ENCODE measurements at regions not wholly inside any gene's neighbourhood (a gene's known extent, or its start where the extent isn't known, plus 50 kb on each side); places are given as distances from the start of the nearest gene placed in this dataset.

DNA sequence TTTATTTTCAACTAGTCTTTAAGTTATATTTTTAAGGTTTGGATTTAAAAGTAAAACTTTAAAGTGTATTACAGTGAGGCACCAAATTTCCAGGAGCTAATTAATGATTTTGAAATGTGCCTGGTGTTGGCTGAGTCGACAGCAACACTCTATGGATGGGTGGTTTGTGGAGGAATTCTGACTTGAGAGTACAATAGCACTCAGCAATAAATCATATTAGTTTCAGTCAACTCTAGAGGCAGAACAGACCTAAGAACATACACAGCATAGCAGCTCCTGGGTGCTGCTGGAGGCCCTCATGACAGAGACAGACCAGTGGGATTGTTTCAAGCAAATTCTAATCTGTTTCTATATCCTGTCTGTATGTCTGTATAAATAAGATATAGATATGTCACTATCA lies 673.4 kb downstream of the TRIML1 start:
- TF ChIP-seq FOXP2 (optimal IDR thresholded peaks at IDR 0.05; ENCODE audit: borderline replicate concordance, extremely low read depth, extremely low read length, insufficient read depth) = no peak
- no peak for TF ChIP-seq SIN3A (IDR thresholded peaks at IDR 0.05; ENCODE audit: borderline replicate concordance, insufficient read depth, low read length)
- no peak for TF ChIP-seq REST (IDR thresholded peaks at IDR 0.05; ENCODE audit: insufficient read depth in 1 of 2, low read depth in 2 of 2, low read length in 2 of 2)
- TF ChIP-seq POLR2AphosphoS5 (IDR thresholded peaks at IDR 0.05; ENCODE audit: low read depth, low read length) = no peak
- TF ChIP-seq TAF1 (IDR thresholded peaks at IDR 0.05; ENCODE audit: borderline replicate concordance, insufficient read depth, low read length) = no peak

DNA sequence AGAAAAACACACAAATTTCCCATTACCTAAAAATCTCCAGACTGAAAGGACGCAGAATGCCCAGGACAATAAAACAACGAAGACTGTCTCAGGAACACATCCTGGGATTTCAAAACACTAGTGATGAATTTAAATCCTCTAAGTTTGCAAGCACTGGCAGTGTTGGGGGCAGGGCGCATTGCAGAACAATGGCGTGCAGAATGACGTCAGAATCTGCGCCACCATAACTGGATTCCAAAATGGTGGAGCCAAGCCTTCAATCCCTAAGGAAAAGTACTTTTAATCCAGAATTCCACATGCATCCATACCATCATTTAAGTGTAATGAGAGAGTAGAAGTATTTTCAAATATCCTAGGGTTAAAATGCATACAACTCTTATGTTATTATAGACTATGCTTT lies 679.1 kb downstream of the TRIML1 start:
- no peak for TF ChIP-seq SIN3A (IDR thresholded peaks at IDR 0.05; ENCODE audit: borderline replicate concordance, insufficient read depth, low read length)
- TF ChIP-seq TAF1 (IDR thresholded peaks at IDR 0.05; ENCODE audit: borderline replicate concordance, insufficient read depth, low read length) = no peak
- TF ChIP-seq REST (IDR thresholded peaks at IDR 0.05; ENCODE audit: insufficient read depth in 1 of 2, low read depth in 2 of 2, low read length in 2 of 2) = no peak
- no peak for TF ChIP-seq POLR2AphosphoS5 (IDR thresholded peaks at IDR 0.05; ENCODE audit: low read depth, low read length)
- no peak for TF ChIP-seq FOXP2 (optimal IDR thresholded peaks at IDR 0.05; ENCODE audit: borderline replicate concordance, extremely low read depth, extremely low read length, insufficient read depth)

DNA sequence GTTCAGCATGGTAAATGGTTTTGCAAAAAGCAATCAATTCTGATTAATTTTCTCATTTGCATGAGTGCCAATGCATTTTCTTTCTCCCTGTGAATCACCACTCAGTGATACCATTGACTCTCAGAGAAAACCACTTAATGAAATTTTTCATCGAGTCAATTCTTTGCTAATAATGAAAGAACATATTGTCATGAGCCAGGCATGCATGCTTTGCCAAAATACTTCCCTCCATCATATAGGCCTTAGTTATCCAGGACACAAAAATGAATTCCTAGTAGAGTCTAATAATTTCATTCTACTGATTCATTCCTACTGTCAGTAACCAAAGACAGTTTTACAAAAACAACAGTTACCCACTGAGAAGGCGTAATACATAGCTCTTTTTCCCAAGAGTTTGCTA lies 680.0 kb downstream of the TRIML1 start:
- TF ChIP-seq TAF1 (IDR thresholded peaks at IDR 0.05; ENCODE audit: borderline replicate concordance, insufficient read depth, low read length) = no peak
- no peak for TF ChIP-seq POLR2AphosphoS5 (IDR thresholded peaks at IDR 0.05; ENCODE audit: low read depth, low read length)
- no peak for TF ChIP-seq REST (IDR thresholded peaks at IDR 0.05; ENCODE audit: insufficient read depth in 1 of 2, low read depth in 2 of 2, low read length in 2 of 2)
- TF ChIP-seq SIN3A (IDR thresholded peaks at IDR 0.05; ENCODE audit: borderline replicate concordance, insufficient read depth, low read length) = no peak
- TF ChIP-seq FOXP2 (optimal IDR thresholded peaks at IDR 0.05; ENCODE audit: borderline replicate concordance, extremely low read depth, extremely low read length, insufficient read depth) = no peak

- no peak for TF ChIP-seq POLR2AphosphoS5 (IDR thresholded peaks at IDR 0.05; ENCODE audit: low read depth, low read length)
- TF ChIP-seq SIN3A (IDR thresholded peaks at IDR 0.05; ENCODE audit: borderline replicate concordance, insufficient read depth, low read length) = no peak
- TF ChIP-seq FOXP2 (optimal IDR thresholded peaks at IDR 0.05; ENCODE audit: borderline replicate concordance, extremely low read depth, extremely low read length, insufficient read depth) = no peak
- no peak for TF ChIP-seq TAF1 (IDR thresholded peaks at IDR 0.05; ENCODE audit: borderline replicate concordance, insufficient read depth, low read length)
- TF ChIP-seq REST (IDR thresholded peaks at IDR 0.05; ENCODE audit: insufficient read depth in 1 of 2, low read depth in 2 of 2, low read length in 2 of 2) = no peak
Observed at GRCh38 chr4:188821500-188821899, 682.3 kb downstream of the TRIML1 start.

- no peak for TF ChIP-seq POLR2AphosphoS5 (IDR thresholded peaks at IDR 0.05; ENCODE audit: low read depth, low read length)
- no peak for TF ChIP-seq FOXP2 (optimal IDR thresholded peaks at IDR 0.05; ENCODE audit: borderline replicate concordance, extremely low read depth, extremely low read length, insufficient read depth)
- TF ChIP-seq REST (IDR thresholded peaks at IDR 0.05; ENCODE audit: insufficient read depth in 1 of 2, low read depth in 2 of 2, low read length in 2 of 2) = no peak
- TF ChIP-seq TAF1 (IDR thresholded peaks at IDR 0.05; ENCODE audit: borderline replicate concordance, insufficient read depth, low read length) = no peak
- TF ChIP-seq SIN3A (IDR thresholded peaks at IDR 0.05; ENCODE audit: borderline replicate concordance, insufficient read depth, low read length) = no peak
Observed at GRCh38 chr4:188822698-188823097, 683.5 kb downstream of the TRIML1 start.
